ENCODE measurements at regions not wholly inside any gene's neighbourhood (a gene's known extent, or its start where the extent isn't known, plus 50 kb on each side); places are given as distances from the start of the nearest gene placed in this dataset.

DNA sequence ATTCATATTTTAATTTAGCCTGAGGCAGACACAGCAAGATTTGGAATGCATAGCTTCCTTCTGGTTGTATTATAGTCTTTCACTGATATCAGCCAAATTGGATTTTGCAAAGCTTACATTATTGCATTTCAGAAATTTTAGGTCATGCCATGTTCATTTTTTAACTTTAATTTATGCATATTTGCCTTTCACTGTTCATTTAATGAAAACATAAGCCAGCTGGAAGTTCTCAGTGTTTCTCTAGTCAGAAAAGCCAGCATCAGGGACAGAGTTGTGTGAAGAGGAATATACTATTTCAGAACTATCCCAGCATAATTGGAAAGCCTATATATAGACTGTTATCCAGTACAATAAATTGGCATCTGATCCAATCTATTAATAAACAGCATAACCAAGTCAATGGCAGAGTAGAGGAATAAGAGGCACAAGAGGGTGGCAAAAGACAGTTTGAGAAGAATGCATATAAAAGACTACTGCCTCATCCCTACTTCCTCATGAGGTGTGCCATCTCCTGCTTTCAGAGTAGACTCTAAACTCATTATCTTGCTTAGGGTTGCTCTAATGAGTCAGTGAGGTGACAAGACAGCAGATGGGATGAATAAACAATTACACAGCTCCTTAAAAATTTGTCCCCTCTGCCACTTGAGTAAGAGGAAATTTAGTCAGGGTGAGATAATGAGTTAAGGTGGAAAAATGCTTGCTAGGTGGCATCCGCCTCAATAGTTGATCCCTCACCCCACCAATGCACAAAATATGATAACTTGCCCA lies 159.8 kb upstream of the HCRTR2 start:
- H3K9ac ChIP-seq (ENCODE audit: low read depth in 1 of 2, low read length in 2 of 2): no peak overlapping the region
- H3K36me3 ChIP-seq (ENCODE audit: control insufficient read depth in 4 of 4, insufficient read depth in 3 of 4, low read depth in 1 of 4, low read length in 3 of 4): no peaks in the 10 kb centered on the region
- no peak for DNase-seq (ENCODE audit: low spot score)
- TF ChIP-seq RAD21 (IDR thresholded peaks at IDR 0.05) (no peak), NR2F2 (IDR thresholded peaks at IDR 0.05) (no peak), GABPA (IDR thresholded peaks at IDR 0.05 in 1 of 2, conservative IDR thresholded peaks at IDR 0.05 in 1 of 2) (no peak), FOXA2 (IDR thresholded peaks at IDR 0.05) (no peak), JUND (IDR thresholded peaks at IDR 0.05) (no peak), HNF4A (conservative IDR thresholded peaks at IDR 0.05) (no peak), RXRA (IDR thresholded peaks at IDR 0.05) (no peak)
- TF ChIP-seq, protein P1, sequence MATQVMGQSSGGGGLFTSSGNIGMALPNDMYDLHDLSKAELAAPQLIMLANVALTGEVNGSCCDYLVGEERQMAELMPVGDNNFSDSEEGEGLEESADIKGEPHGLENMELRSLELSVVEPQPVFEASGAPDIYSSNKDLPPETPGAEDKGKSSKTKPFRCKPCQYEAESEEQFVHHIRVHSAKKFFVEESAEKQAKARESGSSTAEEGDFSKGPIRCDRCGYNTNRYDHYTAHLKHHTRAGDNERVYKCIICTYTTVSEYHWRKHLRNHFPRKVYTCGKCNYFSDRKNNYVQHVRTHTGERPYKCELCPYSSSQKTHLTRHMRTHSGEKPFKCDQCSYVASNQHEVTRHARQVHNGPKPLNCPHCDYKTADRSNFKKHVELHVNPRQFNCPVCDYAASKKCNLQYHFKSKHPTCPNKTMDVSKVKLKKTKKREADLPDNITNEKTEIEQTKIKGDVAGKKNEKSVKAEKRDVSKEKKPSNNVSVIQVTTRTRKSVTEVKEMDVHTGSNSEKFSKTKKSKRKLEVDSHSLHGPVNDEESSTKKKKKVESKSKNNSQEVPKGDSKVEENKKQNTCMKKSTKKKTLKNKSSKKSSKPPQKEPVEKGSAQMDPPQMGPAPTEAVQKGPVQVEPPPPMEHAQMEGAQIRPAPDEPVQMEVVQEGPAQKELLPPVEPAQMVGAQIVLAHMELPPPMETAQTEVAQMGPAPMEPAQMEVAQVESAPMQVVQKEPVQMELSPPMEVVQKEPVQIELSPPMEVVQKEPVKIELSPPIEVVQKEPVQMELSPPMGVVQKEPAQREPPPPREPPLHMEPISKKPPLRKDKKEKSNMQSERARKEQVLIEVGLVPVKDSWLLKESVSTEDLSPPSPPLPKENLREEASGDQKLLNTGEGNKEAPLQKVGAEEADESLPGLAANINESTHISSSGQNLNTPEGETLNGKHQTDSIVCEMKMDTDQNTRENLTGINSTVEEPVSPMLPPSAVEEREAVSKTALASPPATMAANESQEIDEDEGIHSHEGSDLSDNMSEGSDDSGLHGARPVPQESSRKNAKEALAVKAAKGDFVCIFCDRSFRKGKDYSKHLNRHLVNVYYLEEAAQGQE (IDR thresholded peaks at IDR 0.05): no peak
- no peak overlapping the region for H3K27ac ChIP-seq (ENCODE audit: low read depth in 1 of 2, low read length in 2 of 2)
- 71% methylated on average over 1 of the region's 1 CpG for WGBS
- H3K27me3 ChIP-seq (ENCODE audit: control insufficient read depth in 4 of 4, insufficient read depth in 4 of 4, low read length in 3 of 4): no peaks in the 10 kb centered on the region
- H3K9me3 ChIP-seq (ENCODE audit: control insufficient read depth in 4 of 4, low read length in 3 of 4): no peaks in the 10 kb centered on the region
- no peak overlapping the region for H3K4me3 ChIP-seq (ENCODE audit: low read depth in 1 of 3, low read length in 3 of 3)
- peaks cover 0 to 2% (median 0%) of the 10 kb centered on the region in 4 donors for H3K4me1 ChIP-seq (ENCODE audit: control insufficient read depth in 4 of 4, insufficient read depth in 4 of 4, low read length in 3 of 4)

DNA sequence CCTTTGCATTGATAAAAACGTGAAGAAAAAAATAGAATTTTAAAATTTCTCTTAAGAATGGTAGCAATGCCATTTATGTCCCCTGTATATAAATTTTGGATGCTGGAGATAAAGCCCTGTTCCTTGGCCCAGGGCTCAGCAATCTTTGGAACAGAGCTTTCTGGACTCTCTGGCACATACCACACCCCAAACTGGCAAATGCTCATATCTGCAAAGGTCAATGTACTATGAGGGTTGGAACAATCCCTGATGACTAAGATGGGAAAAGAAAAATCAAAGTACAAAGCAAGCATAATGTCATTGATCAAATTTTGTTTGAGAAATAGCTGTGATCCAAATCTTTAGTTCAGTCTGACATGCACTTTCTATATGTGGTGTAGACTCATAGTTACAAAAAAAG lies 158.1 kb upstream of the HCRTR2 start:
- no peak overlapping the region for H3K27ac ChIP-seq (ENCODE audit: low read depth in 1 of 2, low read length in 2 of 2)
- no peak for TF ChIP-seq YY1 (IDR thresholded peaks at IDR 0.05)
- no peak for TF ChIP-seq RAD21 (IDR thresholded peaks at IDR 0.05)
- no peak for TF ChIP-seq GABPA (IDR thresholded peaks at IDR 0.05 in 1 of 2, conservative IDR thresholded peaks at IDR 0.05 in 1 of 2)
- TF ChIP-seq JUND (IDR thresholded peaks at IDR 0.05): peak in 1 of 2 donors; percentile 34
- TF ChIP-seq HNF4A (conservative IDR thresholded peaks at IDR 0.05): peak in 1 of 2 donors; percentile 62
- TF ChIP-seq RXRA (IDR thresholded peaks at IDR 0.05): peak in 1 of 2 donors; percentile 54
- TF ChIP-seq, protein P2, sequence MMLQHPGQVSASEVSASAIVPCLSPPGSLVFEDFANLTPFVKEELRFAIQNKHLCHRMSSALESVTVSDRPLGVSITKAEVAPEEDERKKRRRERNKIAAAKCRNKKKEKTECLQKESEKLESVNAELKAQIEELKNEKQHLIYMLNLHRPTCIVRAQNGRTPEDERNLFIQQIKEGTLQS (IDR thresholded peaks at IDR 0.05): no peak
- no peaks in the 10 kb centered on the region for H3K36me3 ChIP-seq (ENCODE audit: control insufficient read depth in 4 of 4, insufficient read depth in 3 of 4, low read depth in 1 of 4, low read length in 3 of 4)
- DNase-seq (ENCODE audit: low spot score): no peak
- 43% methylated on average over 1 of the region's 1 CpG for WGBS
- no peaks in the 10 kb centered on the region for H3K9me3 ChIP-seq (ENCODE audit: control insufficient read depth in 4 of 4, low read length in 3 of 4)
- peaks cover 0 to 2% (median 0%) of the 10 kb centered on the region in 4 donors for H3K4me1 ChIP-seq (ENCODE audit: control insufficient read depth in 4 of 4, insufficient read depth in 4 of 4, low read length in 3 of 4)
- no peak overlapping the region for H3K4me3 ChIP-seq (ENCODE audit: low read depth in 1 of 3, low read length in 3 of 3)
- no peaks in the 10 kb centered on the region for H3K27me3 ChIP-seq (ENCODE audit: control insufficient read depth in 4 of 4, insufficient read depth in 4 of 4, low read length in 3 of 4)
- no peak overlapping the region for H3K9ac ChIP-seq (ENCODE audit: low read depth in 1 of 2, low read length in 2 of 2)

DNA sequence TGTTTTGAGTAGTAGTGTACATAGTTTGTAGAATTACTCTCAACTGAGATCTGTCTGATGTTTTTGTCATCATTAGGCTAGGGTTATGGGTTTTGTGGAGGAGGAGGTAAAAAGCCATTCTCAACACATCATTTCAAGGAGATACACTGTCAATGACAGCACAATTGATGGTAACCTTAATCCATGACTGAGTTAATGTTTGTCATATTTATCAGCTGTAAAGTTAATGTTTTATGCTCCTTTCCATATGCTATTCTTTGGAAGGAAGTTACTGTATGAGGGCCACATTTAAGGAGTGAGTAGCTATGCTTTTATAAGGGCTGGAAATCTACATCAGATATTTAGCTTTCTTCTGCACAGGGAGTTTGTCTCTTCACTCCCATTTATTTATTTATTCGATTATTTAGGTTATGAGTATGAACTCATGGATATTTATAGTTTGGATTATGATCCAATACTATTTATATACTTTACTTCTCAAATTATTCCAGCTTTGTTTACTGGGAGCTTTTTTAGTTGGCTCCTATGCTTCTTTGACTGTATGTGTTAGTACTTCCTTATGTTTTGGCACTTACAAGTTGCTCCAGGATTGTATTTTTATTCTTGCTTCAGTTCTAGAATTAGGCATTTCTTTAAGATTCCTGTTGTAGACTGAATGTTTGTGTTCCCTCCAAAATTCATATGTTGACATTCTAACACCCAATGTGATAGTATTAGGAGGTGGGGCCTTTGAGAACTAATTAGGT lies 156.6 kb upstream of the HCRTR2 start:
- Histone ChIP-seq H3K9ac (ENCODE audit: low read depth in 1 of 2, low read length in 2 of 2) (no peak overlapping the region), H3K36me3 (ENCODE audit: control insufficient read depth in 4 of 4, insufficient read depth in 3 of 4, low read depth in 1 of 4, low read length in 3 of 4) (no peaks in the 10 kb centered on the region), H3K9me3 (ENCODE audit: control insufficient read depth in 4 of 4, low read length in 3 of 4) (no peaks in the 10 kb centered on the region), H3K27me3 (ENCODE audit: control insufficient read depth in 4 of 4, insufficient read depth in 4 of 4, low read length in 3 of 4) (no peaks in the 10 kb centered on the region), H3K4me3 (ENCODE audit: low read depth in 1 of 3, low read length in 3 of 3) (no peak overlapping the region), H3K27ac (ENCODE audit: low read depth in 1 of 2, low read length in 2 of 2) (no peak overlapping the region), H3K4me1 (ENCODE audit: control insufficient read depth in 4 of 4, insufficient read depth in 4 of 4, low read length in 3 of 4) (peaks cover 0 to 2% (median 0%) of the 10 kb centered on the region in 4 donors)
- DNase-seq (ENCODE audit: low spot score): no peak
- WGBS: 34% methylated on average over 1 of the region's 1 CpG
- no peak for TF ChIP-seq RXRA (IDR thresholded peaks at IDR 0.05)
- TF ChIP-seq TAF1 (conservative IDR thresholded peaks at IDR 0.05): no peak
- no peak for TF ChIP-seq YY1 (IDR thresholded peaks at IDR 0.05)
- TF ChIP-seq, protein P1 (IDR thresholded peaks at IDR 0.05): no peak
- TF ChIP-seq FOXA1 (IDR thresholded peaks at IDR 0.05): no peak
- TF ChIP-seq FOXA2 (IDR thresholded peaks at IDR 0.05): no peak
- no peak for TF ChIP-seq RAD21 (IDR thresholded peaks at IDR 0.05)
- TF ChIP-seq, protein P3, sequence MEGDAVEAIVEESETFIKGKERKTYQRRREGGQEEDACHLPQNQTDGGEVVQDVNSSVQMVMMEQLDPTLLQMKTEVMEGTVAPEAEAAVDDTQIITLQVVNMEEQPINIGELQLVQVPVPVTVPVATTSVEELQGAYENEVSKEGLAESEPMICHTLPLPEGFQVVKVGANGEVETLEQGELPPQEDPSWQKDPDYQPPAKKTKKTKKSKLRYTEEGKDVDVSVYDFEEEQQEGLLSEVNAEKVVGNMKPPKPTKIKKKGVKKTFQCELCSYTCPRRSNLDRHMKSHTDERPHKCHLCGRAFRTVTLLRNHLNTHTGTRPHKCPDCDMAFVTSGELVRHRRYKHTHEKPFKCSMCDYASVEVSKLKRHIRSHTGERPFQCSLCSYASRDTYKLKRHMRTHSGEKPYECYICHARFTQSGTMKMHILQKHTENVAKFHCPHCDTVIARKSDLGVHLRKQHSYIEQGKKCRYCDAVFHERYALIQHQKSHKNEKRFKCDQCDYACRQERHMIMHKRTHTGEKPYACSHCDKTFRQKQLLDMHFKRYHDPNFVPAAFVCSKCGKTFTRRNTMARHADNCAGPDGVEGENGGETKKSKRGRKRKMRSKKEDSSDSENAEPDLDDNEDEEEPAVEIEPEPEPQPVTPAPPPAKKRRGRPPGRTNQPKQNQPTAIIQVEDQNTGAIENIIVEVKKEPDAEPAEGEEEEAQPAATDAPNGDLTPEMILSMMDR (IDR thresholded peaks at IDR 0.05; ENCODE audit: low read depth, low read length, missing input control): no peak
- TF ChIP-seq SP1 (IDR thresholded peaks at IDR 0.05): no peak
